ENCODE measurements at regions not wholly inside any gene's neighbourhood (a gene's known extent, or its start where the extent isn't known, plus 50 kb on each side); places are given as distances from the start of the nearest gene placed in this dataset.

DNA sequence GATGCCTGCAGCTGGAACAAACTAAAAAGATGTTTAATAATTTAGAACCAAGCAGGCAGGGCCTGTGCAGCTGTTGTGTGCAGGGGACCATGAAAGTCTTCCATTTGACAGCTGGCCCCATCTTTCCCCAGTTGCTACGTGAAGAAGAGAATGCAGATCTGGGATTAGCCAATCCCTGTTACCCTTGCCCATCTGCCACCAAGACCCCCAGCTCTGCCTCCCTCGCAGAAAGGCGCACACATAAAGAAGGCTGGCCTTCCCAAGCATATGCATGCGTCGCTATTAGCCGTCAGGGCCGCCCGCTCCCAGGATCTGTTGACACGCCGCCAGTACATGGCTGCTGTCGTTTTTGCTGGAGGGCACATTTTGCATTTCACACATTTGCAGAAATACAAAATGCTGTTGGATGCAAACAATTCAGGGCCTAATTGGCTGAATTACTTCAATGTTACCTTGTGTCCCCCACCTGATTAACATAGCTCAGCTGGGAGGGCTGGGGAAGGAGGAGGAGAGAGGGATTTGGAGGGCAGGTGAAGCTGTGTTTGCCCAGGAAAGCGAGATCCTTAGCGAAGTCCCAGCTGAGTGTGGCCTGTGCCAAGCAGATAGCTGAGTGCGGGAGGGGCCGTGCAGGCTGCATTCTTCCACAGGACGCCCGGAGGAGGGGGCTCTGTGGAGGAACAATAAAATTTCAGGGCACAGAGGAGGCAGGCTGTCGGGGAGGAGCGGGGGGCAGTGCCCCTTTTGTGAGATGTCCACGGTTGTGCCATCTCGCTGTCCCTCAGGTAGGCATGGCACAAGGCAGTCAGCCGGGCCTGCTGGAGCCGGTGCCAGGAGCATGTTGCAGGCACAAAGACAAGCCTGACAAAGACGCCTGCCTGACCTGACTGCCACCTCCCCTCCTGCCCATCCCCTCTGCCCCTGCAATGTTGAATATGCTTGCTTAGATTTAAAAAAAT, 443.0 kb upstream of the MKI67 start:
- Histone ChIP-seq H3K27me3 (ENCODE audit: control insufficient read depth, insufficient read depth, low read length) (no peaks in the 10 kb centered on the region), H3K4me1 (ENCODE audit: control insufficient read depth, insufficient read depth, low read length) (no peaks in the 10 kb centered on the region), H3K9me3 (replicated peaks; ENCODE audit: low read length) (peaks cover 9% of the 10 kb centered on the region), H3K4me3 (ENCODE audit: low read length) (no peak overlapping the region), H3K4me2 (ENCODE audit: low read length) (no peak overlapping the region), H3K9ac (ENCODE audit: low read depth, low read length) (no peak overlapping the region), H3K36me3 (ENCODE audit: insufficient read depth, low read length) (no peaks in the 10 kb centered on the region)

- Histone ChIP-seq H3K4me2 (ENCODE audit: low read length) (no peak overlapping the region), H3K4me3 (ENCODE audit: low read length) (no peak overlapping the region), H3K9me3 (replicated peaks; ENCODE audit: low read length) (peaks cover 7% of the 10 kb centered on the region), H3K36me3 (ENCODE audit: insufficient read depth, low read length) (no peaks in the 10 kb centered on the region), H3K9ac (ENCODE audit: low read depth, low read length) (no peak overlapping the region), H3K4me1 (ENCODE audit: control insufficient read depth, insufficient read depth, low read length) (no peaks in the 10 kb centered on the region), H3K27me3 (ENCODE audit: control insufficient read depth, insufficient read depth, low read length) (no peaks in the 10 kb centered on the region)
Observed at GRCh38 chr10:128570319-128570995, 444.2 kb upstream of the MKI67 start.

DNA sequence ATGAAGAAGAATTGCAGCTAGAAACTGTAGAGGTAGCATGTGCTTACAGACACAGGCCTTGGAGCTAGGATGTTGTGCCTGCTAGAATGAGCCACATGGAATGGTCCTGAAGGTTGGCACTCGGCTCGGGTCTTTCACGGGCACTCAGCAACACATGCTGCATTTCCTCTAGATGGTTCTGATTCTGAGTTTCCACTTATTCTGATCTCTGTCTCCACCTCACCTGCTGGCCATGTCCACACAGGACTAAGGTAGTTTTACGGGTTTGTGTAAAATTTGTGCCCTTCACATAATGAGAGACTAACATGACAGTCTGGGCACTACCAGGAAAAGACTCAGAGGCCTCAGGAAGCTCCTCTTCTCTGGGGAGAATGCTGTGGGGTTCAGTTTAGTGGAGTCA, 444.8 kb upstream of the MKI67 start:
- Histone ChIP-seq H3K9me3 (replicated peaks; ENCODE audit: low read length) (peaks cover 4% of the 10 kb centered on the region), H3K9ac (ENCODE audit: low read depth, low read length) (no peak overlapping the region), H3K27me3 (ENCODE audit: control insufficient read depth, insufficient read depth, low read length) (no peaks in the 10 kb centered on the region), H3K4me3 (ENCODE audit: low read length) (no peak overlapping the region), H3K4me1 (ENCODE audit: control insufficient read depth, insufficient read depth, low read length) (no peaks in the 10 kb centered on the region), H3K36me3 (ENCODE audit: insufficient read depth, low read length) (no peaks in the 10 kb centered on the region), H3K4me2 (ENCODE audit: low read length) (no peak overlapping the region)

DNA sequence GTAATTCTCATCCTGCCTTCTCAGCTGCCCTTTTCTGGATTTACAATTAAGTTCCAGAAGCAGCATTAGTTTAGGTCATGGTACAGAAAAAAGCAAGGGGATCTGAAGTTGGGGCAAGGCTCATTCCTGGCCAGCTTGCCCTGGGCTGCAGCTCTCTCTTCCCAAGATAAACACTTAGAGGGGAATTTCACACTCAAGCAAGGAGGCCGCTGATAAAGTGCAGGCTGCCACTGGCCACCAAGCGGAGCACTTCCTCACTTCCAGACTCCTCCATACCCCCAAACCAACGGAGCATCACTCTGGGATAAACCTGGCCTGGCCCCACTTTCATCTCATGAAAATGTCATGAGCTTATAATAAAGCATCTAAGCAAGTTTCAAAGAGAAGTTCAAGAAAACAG, 445.5 kb upstream of the MKI67 start:
- Histone ChIP-seq H3K9ac (ENCODE audit: low read depth, low read length) (no peak overlapping the region), H3K4me3 (ENCODE audit: low read length) (no peak overlapping the region), H3K4me2 (ENCODE audit: low read length) (no peak overlapping the region), H3K36me3 (ENCODE audit: insufficient read depth, low read length) (no peaks in the 10 kb centered on the region), H3K9me3 (replicated peaks; ENCODE audit: low read length) (no peaks in the 10 kb centered on the region), H3K27me3 (ENCODE audit: control insufficient read depth, insufficient read depth, low read length) (no peaks in the 10 kb centered on the region), H3K4me1 (ENCODE audit: control insufficient read depth, insufficient read depth, low read length) (no peaks in the 10 kb centered on the region)

DNA sequence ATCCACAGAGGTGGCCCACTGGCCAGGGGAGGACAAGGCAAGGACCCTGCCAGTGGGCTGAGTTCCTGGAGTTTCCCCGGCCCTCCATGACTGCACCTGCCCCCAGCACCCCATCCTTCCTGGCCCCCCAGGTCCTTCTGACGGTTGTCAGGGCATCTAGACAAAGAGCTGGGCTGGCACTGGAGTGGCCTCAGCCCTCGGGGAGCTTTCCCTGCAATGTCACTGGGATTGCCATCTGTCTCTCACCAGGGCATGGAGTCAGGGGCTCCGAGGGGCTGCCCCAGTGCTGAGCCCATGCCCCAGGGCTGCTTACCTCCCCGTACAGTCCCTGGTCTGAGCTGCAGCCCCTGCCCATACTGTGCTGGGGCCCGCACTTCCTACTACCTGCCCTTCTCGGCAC, 446.5 kb upstream of the MKI67 start:
- Histone ChIP-seq H3K4me2 (ENCODE audit: low read length) (no peak overlapping the region), H3K36me3 (ENCODE audit: insufficient read depth, low read length) (no peaks in the 10 kb centered on the region), H3K27me3 (ENCODE audit: control insufficient read depth, insufficient read depth, low read length) (no peaks in the 10 kb centered on the region), H3K4me3 (ENCODE audit: low read length) (no peak overlapping the region), H3K4me1 (ENCODE audit: control insufficient read depth, insufficient read depth, low read length) (no peaks in the 10 kb centered on the region), H3K9me3 (replicated peaks; ENCODE audit: low read length) (no peaks in the 10 kb centered on the region), H3K9ac (ENCODE audit: low read depth, low read length) (no peak overlapping the region)

GRCh38 chr10:128573281-128573845, 447.1 kb upstream of the MKI67 start:
- Histone ChIP-seq H3K27me3 (ENCODE audit: control insufficient read depth, insufficient read depth, low read length) (no peaks in the 10 kb centered on the region), H3K36me3 (ENCODE audit: insufficient read depth, low read length) (no peaks in the 10 kb centered on the region), H3K9ac (ENCODE audit: low read depth, low read length) (no peak overlapping the region), H3K4me3 (ENCODE audit: low read length) (no peak overlapping the region), H3K4me1 (ENCODE audit: control insufficient read depth, insufficient read depth, low read length) (no peaks in the 10 kb centered on the region), H3K9me3 (replicated peaks; ENCODE audit: low read length) (no peaks in the 10 kb centered on the region), H3K4me2 (ENCODE audit: low read length) (no peak overlapping the region)

DNA sequence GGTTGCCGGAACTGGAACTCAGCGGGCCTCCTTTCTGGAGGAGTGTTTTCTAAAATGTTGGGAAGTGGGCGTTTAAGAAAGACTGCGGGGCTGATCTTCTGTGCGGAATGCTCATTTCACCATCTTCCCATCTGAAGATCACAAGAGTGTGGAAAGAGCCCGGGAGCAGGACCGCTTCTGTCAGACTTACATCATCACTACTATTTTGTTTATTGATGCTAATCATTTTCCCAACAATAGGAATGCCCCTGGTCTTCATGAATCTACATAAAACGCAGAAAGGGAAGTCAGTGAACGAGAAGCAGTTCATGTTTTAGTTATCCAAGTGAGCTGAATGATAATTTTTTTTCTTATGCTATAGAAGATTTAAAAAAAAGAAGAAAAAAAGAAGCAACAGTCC, 447.8 kb upstream of the MKI67 start:
- H3K9me3 ChIP-seq (replicated peaks; ENCODE audit: low read length) = no peaks in the 10 kb centered on the region
- no peak overlapping the region for H3K9ac ChIP-seq (ENCODE audit: low read depth, low read length)

GRCh38 chr10:128574581-128575210, 448.5 kb upstream of the MKI67 start:
- Histone ChIP-seq H3K36me3 (ENCODE audit: insufficient read depth, low read length) (no peaks in the 10 kb centered on the region), H3K9ac (ENCODE audit: low read depth, low read length) (no peak overlapping the region), H3K4me2 (ENCODE audit: low read length) (no peak overlapping the region), H3K4me3 (ENCODE audit: low read length) (no peak overlapping the region), H3K27me3 (ENCODE audit: control insufficient read depth, insufficient read depth, low read length) (no peaks in the 10 kb centered on the region), H3K4me1 (ENCODE audit: control insufficient read depth, insufficient read depth, low read length) (no peaks in the 10 kb centered on the region), H3K9me3 (replicated peaks; ENCODE audit: low read length) (no peaks in the 10 kb centered on the region)

More for the DNA sequence above, 447.8 kb upstream of the MKI67 start:
- Histone ChIP-seq H3K4me1 (ENCODE audit: control insufficient read depth, insufficient read depth, low read length) (no peaks in the 10 kb centered on the region), H3K4me3 (ENCODE audit: low read length) (no peak overlapping the region), H3K27me3 (ENCODE audit: control insufficient read depth, insufficient read depth, low read length) (no peaks in the 10 kb centered on the region), H3K4me2 (ENCODE audit: low read length) (no peak overlapping the region), H3K36me3 (ENCODE audit: insufficient read depth, low read length) (no peaks in the 10 kb centered on the region)

DNA sequence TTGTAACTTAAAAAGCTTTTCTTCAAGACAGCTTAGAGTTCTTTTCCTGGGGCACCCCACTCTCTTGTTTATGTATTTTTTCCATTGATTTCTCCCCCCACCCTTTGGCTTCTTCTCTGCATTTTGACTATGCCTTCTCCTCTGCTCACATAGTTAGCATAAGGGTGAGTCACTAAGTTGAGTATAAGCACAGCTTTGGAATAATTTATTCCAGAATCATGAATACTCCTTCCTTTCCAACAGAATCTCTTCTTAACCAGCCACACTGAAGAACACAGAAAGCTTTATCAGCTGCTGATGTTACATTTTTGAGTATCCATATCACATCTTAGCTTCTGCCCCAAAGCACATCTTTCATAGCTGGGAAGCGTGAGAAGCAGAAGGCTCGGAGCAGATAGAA, 449.5 kb upstream of the MKI67 start:
- Histone ChIP-seq H3K36me3 (ENCODE audit: insufficient read depth, low read length) (no peaks in the 10 kb centered on the region), H3K4me2 (ENCODE audit: low read length) (no peak overlapping the region), H3K27me3 (ENCODE audit: control insufficient read depth, insufficient read depth, low read length) (no peaks in the 10 kb centered on the region), H3K4me3 (ENCODE audit: low read length) (no peak overlapping the region), H3K4me1 (ENCODE audit: control insufficient read depth, insufficient read depth, low read length) (no peaks in the 10 kb centered on the region), H3K9me3 (replicated peaks; ENCODE audit: low read length) (no peaks in the 10 kb centered on the region), H3K9ac (ENCODE audit: low read depth, low read length) (no peak overlapping the region)

GRCh38 chr10:128576336-128576735, 450.1 kb upstream of the MKI67 start:
- Histone ChIP-seq H3K36me3 (ENCODE audit: insufficient read depth, low read length) (no peaks in the 10 kb centered on the region), H3K4me2 (ENCODE audit: low read length) (no peak overlapping the region), H3K9me3 (replicated peaks; ENCODE audit: low read length) (no peaks in the 10 kb centered on the region), H3K27me3 (ENCODE audit: control insufficient read depth, insufficient read depth, low read length) (no peaks in the 10 kb centered on the region), H3K4me3 (ENCODE audit: low read length) (no peak overlapping the region), H3K9ac (ENCODE audit: low read depth, low read length) (no peak overlapping the region), H3K4me1 (ENCODE audit: control insufficient read depth, insufficient read depth, low read length) (no peaks in the 10 kb centered on the region)

GRCh38 chr10:128576943-128577670, 450.9 kb upstream of the MKI67 start:
- no peaks in the 10 kb centered on the region for H3K27me3 ChIP-seq (ENCODE audit: control insufficient read depth, insufficient read depth, low read length)

More at GRCh38 chr10:128576943-128577670, 450.9 kb upstream of the MKI67 start:
- Histone ChIP-seq H3K36me3 (ENCODE audit: insufficient read depth, low read length) (no peaks in the 10 kb centered on the region), H3K4me2 (ENCODE audit: low read length) (no peak overlapping the region), H3K4me3 (ENCODE audit: low read length) (no peak overlapping the region), H3K9ac (ENCODE audit: low read depth, low read length) (no peak overlapping the region), H3K9me3 (replicated peaks; ENCODE audit: low read length) (no peaks in the 10 kb centered on the region), H3K4me1 (ENCODE audit: control insufficient read depth, insufficient read depth, low read length) (no peaks in the 10 kb centered on the region)
